GM12878 (cell line): ENCODE measurements at regions not wholly inside any gene's neighbourhood (a gene's known extent, or its start where the extent isn't known, plus 50 kb on each side); places are given as distances from the start of the nearest gene placed in this dataset.

Experiments
- ATAC-seq: fragments of 200-7000 bp; cut with Tn5 transposase; 3 replicates; pipeline ENCODE4 v1.9.1; 2020; ENCODE audit warnings: mild to moderate bottlenecking, moderate library complexity
- BruUV-seq: library from RNA; stranded (reverse); fragments of 400-500 nt; replicated peaks from 2 replicates; lab custom pipeline; 2021; lab: Mats Ljungman, UMichigan
- CTCF ChIA-PET: fragments of 300-600 bp; sonication (Branson Sonifier 250); formaldehyde crosslinking; extraction: SDS; loops from one replicate; lab custom pipeline; 2021; ENCODE audit warnings: inconsistent platforms; lab: Yijun Ruan, JAX
- POLR2A ChIA-PET: fragments of 350-600 bp; formaldehyde crosslinking; extraction: SDS; loops from one replicate; lab custom pipeline; 2021; ENCODE audit warnings: inconsistent platforms; lab: Charles Lee
- RAD21 ChIA-PET: fragments of 300-600 bp; sonication (Branson Sonifier 250); formaldehyde crosslinking; loops from one replicate; lab custom pipeline; 2023; ENCODE audit warnings: antibody characterized with exemption; ENCODE audit not compliant: unreplicated experiment; lab: Charles Lee
- SMC1A ChIA-PET: fragments of 300-600 bp; sonication (Branson Sonifier 250); formaldehyde crosslinking; loops from one replicate; lab custom pipeline; 2023; ENCODE audit not compliant: unreplicated experiment, uncharacterized antibody; lab: Charles Lee
- DNase-seq: peaks from one replicate; pipeline ENCODE4 v3.0.0-alpha.2; 2011; ENCODE audit warnings: low read depth, low spot score
- FAIRE-seq: peaks from 3 replicates; lab custom pipeline; 2011; peaks lifted over from hg19 to GRCh38; lab: Jason Lieb, UNC
- H2AFZ ChIP-seq: 2 replicates; pipeline ENCODE4 v1.6.0; 2011; ENCODE audit warnings: low read depth, low read length, control low read depth; ENCODE audit not compliant: control insufficient read depth
- H3K27ac ChIP-seq: 2 replicates; pipeline ENCODE4 v1.5.1; 2011; ENCODE audit warnings: control low read depth; ENCODE audit not compliant: control insufficient read depth, insufficient read depth
- H3K27me3 ChIP-seq, 2 experiments: replicated peaks in 1 of 2; 2 replicates each; pipeline versions ENCODE4 v1.6.0 to v1.6.1; 2011; ENCODE audit warnings: low read length in 1 of 2; ENCODE audit not compliant: control insufficient read depth in 2 of 2, insufficient read depth in 2 of 2
- H3K36me3 ChIP-seq, 2 experiments: 2 replicates each; pipeline ENCODE4 v1.5.1; 2011; ENCODE audit warnings: low read length in 1 of 2; ENCODE audit not compliant: control insufficient read depth in 2 of 2, insufficient read depth in 2 of 2
- H3K4me1 ChIP-seq: 2 replicates; pipeline ENCODE4 v1.6.1; 2011; ENCODE audit warnings: mild to moderate bottlenecking, low read length, moderate library complexity, mixed read lengths; ENCODE audit not compliant: control insufficient read depth, insufficient read depth
- H3K4me2 ChIP-seq: 2 replicates; pipeline ENCODE4 v1.6.0; 2011; ENCODE audit warnings: control low read depth; ENCODE audit not compliant: control insufficient read depth, insufficient read depth
- H3K4me3 ChIP-seq: fragments of 200-600 bp; sonication (generic); 2 replicates; pipeline ENCODE4 v1.5.1; 2016
- H3K79me2 ChIP-seq: 2 replicates; pipeline ENCODE4 v1.6.0; 2011; ENCODE audit warnings: low read length; ENCODE audit not compliant: control insufficient read depth, insufficient read depth
- H3K9ac ChIP-seq: 2 replicates; pipeline ENCODE4 v1.8.0; 2011; ENCODE audit warnings: low read length, control low read depth, mixed read lengths; ENCODE audit not compliant: control insufficient read depth, insufficient read depth
- H3K9me3 ChIP-seq: replicated peaks from 3 replicates; pipeline ENCODE4 v1.5.1; 2011; ENCODE audit warnings: mild to moderate bottlenecking, low read length; ENCODE audit not compliant: control insufficient read depth, insufficient read depth
- H4K20me1 ChIP-seq: 2 replicates; pipeline ENCODE4 v1.6.0; 2011; ENCODE audit not compliant: control insufficient read depth, insufficient read depth
- PML ChIP-seq: IDR thresholded peaks from 2 replicates; pipeline ENCODE4 v1.6.1; 2012; ENCODE audit warnings: low read length, inconsistent platforms
- POLR2A ChIP-seq: IDR thresholded peaks from 2 replicates; pipeline ENCODE4 v1.6.1; 2011; ENCODE audit warnings: low read depth, mild to moderate bottlenecking, low read length
- PRDM15 ChIP-seq: fragments of 450-650 bp; formaldehyde crosslinking; IDR thresholded peaks from 2 replicates; pipeline ENCODE4 v1.4.0; 2020; ENCODE audit warnings: mild to moderate bottlenecking, moderate library complexity
- RBBP5 ChIP-seq: fragments of 200-600 bp; sonication (generic); conservative IDR thresholded peaks from 2 replicates; pipeline ENCODE4 v1.6.1; 2016
- SMAD1 ChIP-seq: fragments of 450-650 bp; IDR thresholded peaks from 2 replicates; pipeline ENCODE4 v1.6.1; 2018; ENCODE audit warnings: mild to moderate bottlenecking, low read depth; ENCODE audit not compliant: partially characterized antibody
- SREBF1 ChIP-seq: IDR thresholded peaks from 2 replicates; pipeline ENCODE4 v1.6.1; 2012; ENCODE audit warnings: mild to moderate bottlenecking, low read length
- ZNF24 ChIP-seq: fragments of 450-650 bp; IDR thresholded peaks from 2 replicates; pipeline ENCODE4 v1.6.1; 2017; ENCODE audit warnings: antibody characterized with exemption, mild to moderate bottlenecking
- WGBS: methylation state at CpG from one replicate; pipeline ENCODE4 v1.1.6; 2016; ENCODE audit warnings: low lambda C conversion rate; ENCODE audit not compliant: insufficient replicate concordance, insufficient coverage; ENCODE audit errors: missing lambda C conversion rate; 5-methylcytosine and 5-hydroxymethylcytosine counted together
- in situ Hi-C: fragments of 300-500 bp; cut with MboI; formaldehyde crosslinking; loops from 9 replicates; pipeline ENCODE4 v1.14.3; 2018; ENCODE audit warnings: mixed read lengths
- intact Hi-C: fragments of 100-400 bp; cut with micrococcal nuclease; formaldehyde crosslinking; loops from one replicate; pipeline ENCODE4 v1.14.2; 2022; ENCODE audit not compliant: unreplicated experiment

- WGBS, result 0% methylated on average over 1 of the region's 1 CpG
These were observed 430.3 kb downstream of the AASDHPPT start for GRCh38 chr11:106507645-106508306.

More at GRCh38 chr11:106507645-106508306, 430.3 kb downstream of the AASDHPPT start:
- ChIA-PET CTCF (no interaction called here), POLR2A (no interaction called here), SMC1A (interaction anchor here (0.5 kb wide), 1 partner anchor 451 kb away, joined by 4 read pairs; no protein-coding TSS in a partner anchor), RAD21 (no interaction called here)
- Histone ChIP-seq H2AFZ (no peak overlapping the region), H3K9me3 (no peaks in the 10 kb centered on the region), H3K36me3 (no peaks in the 10 kb centered on the region), H3K9ac (no peak overlapping the region), H3K4me1 (no peaks in the 10 kb centered on the region), H4K20me1 (no peaks in the 10 kb centered on the region), H3K79me2 (no peaks in the 10 kb centered on the region), H3K27me3 (no peaks in the 10 kb centered on the region), H3K27ac (no peak overlapping the region), H3K4me2 (no peak overlapping the region), H3K4me3 (no peak overlapping the region)
- BruUV-seq, result no TSS peak
- TF ChIP-seq ZNF24 (no peak), RBBP5 (no peak), SREBF1 (no peak), PML (no peak), POLR2A (no peak), PRDM15 (CRISPR knock-in tag) (no peak), SMAD1 (no peak)
- ATAC-seq (no peak), FAIRE-seq (no peak), DNase-seq (no peak)
- in situ Hi-C loops (no loop called here), intact Hi-C loops (no loop called here)
